CD14-positive monocyte (primary cell): ENCODE measurements at regions not wholly inside any gene's neighbourhood (a gene's known extent, or its start where the extent isn't known, plus 50 kb on each side); places are given as distances from the start of the nearest gene placed in this dataset.

Source experiments
- DNase-seq, 3 donors: peaks; one replicate each; pipeline ENCODE4 v3.0.0-alpha.2; 2011 to 2022
- H2AFZ ChIP-seq: 2 replicates; pipeline ENCODE4 v1.6.0; 2012; ENCODE audit warnings: mild to moderate bottlenecking, low read depth, low read length, inconsistent platforms; ENCODE audit not compliant: insufficient read depth, poor library complexity, severe bottlenecking
- H3K27ac ChIP-seq, 2 donors: 1 replicate in 1 of 2; 2 replicates in 1 of 2; pipeline ENCODE4 v1.5.1; 2012 to 2013; ENCODE audit warnings: low read length in 2 of 2, control low read depth in 1 of 2, inconsistent platforms in 1 of 2, low read depth in 1 of 2, mild to moderate bottlenecking in 1 of 2
- H3K27me3 ChIP-seq, 2 donors: one replicate each; pipeline versions ENCODE4 v1.6.0 to v1.6.1; 2011 to 2013; ENCODE audit warnings: low read length in 2 of 2; ENCODE audit not compliant: control insufficient read depth in 2 of 2, insufficient read depth in 2 of 2
- H3K36me3 ChIP-seq, 2 donors: replicated peaks in 1 of 2; 1 replicate in 1 of 2; 2 replicates in 1 of 2; pipeline versions ENCODE4 v1.5.1 to v1.6.1; 2012 to 2013; ENCODE audit warnings: low read length in 2 of 2, control low read depth in 1 of 2, inconsistent platforms in 1 of 2, mild to moderate bottlenecking in 1 of 2; ENCODE audit not compliant: insufficient read depth in 2 of 2, control insufficient read depth in 1 of 2
- H3K4me1 ChIP-seq, 2 donors: 1 replicate in 1 of 2; 2 replicates in 1 of 2; pipeline versions ENCODE4 v1.5.1 to v1.6.1; 2012 to 2013; ENCODE audit warnings: low read length in 2 of 2, control low read depth in 1 of 2, inconsistent platforms in 1 of 2, mild to moderate bottlenecking in 1 of 2, moderate library complexity in 1 of 2; ENCODE audit not compliant: insufficient read depth in 2 of 2, control insufficient read depth in 1 of 2
- H3K4me2 ChIP-seq: replicated peaks from 2 replicates; pipeline ENCODE3; 2012; ENCODE audit warnings: low read length, moderate library complexity, mild to moderate bottlenecking; ENCODE audit not compliant: poor library complexity, severe bottlenecking; ENCODE audit errors: extremely low read depth
- H3K4me3 ChIP-seq, 3 experiments: fragments of 200-600 bp in 1 of 3; sonication (generic) in 1 of 3; replicated peaks in 1 of 3; 1 replicate in 2 of 3; 2 replicates in 1 of 3; pipeline ENCODE4 v1.5.1; 2011 to 2013; ENCODE audit warnings: low read length in 3 of 3, mild to moderate bottlenecking in 3 of 3, control low read depth in 2 of 3, low read depth in 2 of 3, inconsistent platforms in 1 of 3, moderate library complexity in 1 of 3
- H3K79me2 ChIP-seq: 2 replicates; pipeline ENCODE4 v1.6.0; 2012; ENCODE audit warnings: mild to moderate bottlenecking, control low read depth, inconsistent platforms, low read length, moderate library complexity; ENCODE audit not compliant: insufficient read depth
- H3K9ac ChIP-seq: 2 replicates; pipeline ENCODE4 v1.6.0; 2017; ENCODE audit warnings: low read length, mild to moderate bottlenecking; ENCODE audit not compliant: insufficient read depth, poor library complexity, severe bottlenecking
- H3K9me3 ChIP-seq, 2 donors: replicated peaks in 1 of 2; 1 replicate in 1 of 2; 2 replicates in 1 of 2; pipeline versions ENCODE4 v1.5.1 to v1.6.1; 2012 to 2013; ENCODE audit warnings: low read length in 2 of 2, control low read depth in 1 of 2; ENCODE audit not compliant: control insufficient read depth in 1 of 2, insufficient read depth in 1 of 2
- H4K20me1 ChIP-seq: 2 replicates; pipeline ENCODE4 v1.6.0; 2012; ENCODE audit warnings: mild to moderate bottlenecking, low read length, control low read depth, moderate library complexity; ENCODE audit not compliant: insufficient read depth
- H3K27ac Mint-ChIP-seq, 7 donors: one replicate each; pipeline ENCODE4 v1.8.0; 2020; ENCODE audit warnings: mild to moderate bottlenecking in 7 of 7, mixed read lengths in 7 of 7, moderate library complexity in 6 of 7, inconsistent platforms in 2 of 7
- H3K27me3 Mint-ChIP-seq, 3 donors: one replicate each; pipeline ENCODE4 v1.8.0; 2021 to 2022; ENCODE audit warnings: low read depth in 3 of 3, mild to moderate bottlenecking in 3 of 3, mixed read lengths in 3 of 3, moderate library complexity in 3 of 3, inconsistent platforms in 1 of 3
- H3K36me3 Mint-ChIP-seq, 2 donors: one replicate each; pipeline ENCODE4 v1.8.0; 2020; ENCODE audit warnings: mixed read lengths in 2 of 2, inconsistent platforms in 1 of 2, mild to moderate bottlenecking in 1 of 2
- H3K4me1 Mint-ChIP-seq: one replicate; pipeline ENCODE4 v1.8.0; 2020; ENCODE audit warnings: mild to moderate bottlenecking, mixed read lengths
- H3K4me3 Mint-ChIP-seq, 2 donors: one replicate each; pipeline ENCODE4 v1.8.0; 2020; ENCODE audit warnings: mild to moderate bottlenecking in 2 of 2, mixed read lengths in 2 of 2, moderate library complexity in 1 of 2
- H3K9me3 Mint-ChIP-seq, 7 donors: one replicate each; pipeline ENCODE4 v1.8.0; 2020 to 2022; ENCODE audit warnings: mixed read lengths in 7 of 7, mild to moderate bottlenecking in 6 of 7, moderate library complexity in 6 of 7, inconsistent platforms in 2 of 7
- CTCF ChIP-seq: fragments of 200-600 bp; IDR thresholded peaks from one replicate; pipeline ENCODE4 v1.8.0; 2022; ENCODE audit warnings: antibody characterized with exemption, mild to moderate bottlenecking
- WGBS: methylation state at CpG from one replicate; pipeline ENCODE4 v1.1.5; 2013; ENCODE audit warnings: missing lambda C conversion rate; ENCODE audit not compliant: insufficient coverage; 5-methylcytosine and 5-hydroxymethylcytosine counted together
- intact Hi-C, 2 donors: fragments of 100-400 bp; cut with micrococcal nuclease; formaldehyde crosslinking; loops; one replicate each; pipeline versions ENCODE4 v1.15.0 to v1.15.1; 2023

- Histone ChIP-seq H3K9me3 (no peaks in the 10 kb centered on the region), H3K27ac (no peak overlapping the region), H4K20me1 (no peaks in the 10 kb centered on the region), H3K36me3 (peaks cover 0 to 13% of the 10 kb centered on the region in 2 donors), H3K4me2 (no peak overlapping the region), H3K79me2 (no peaks in the 10 kb centered on the region), H2AFZ (no peak overlapping the region), H3K4me3 (no peak overlapping the region), H3K9ac (no peak overlapping the region), H3K27me3 (peaks cover 0 to under 1% of the 10 kb centered on the region in 2 donors), H3K4me1 (peaks cover 21 to 28% of the 10 kb centered on the region in 2 donors)
- WGBS: no CpG with 5 or more reads among the region's 4 CpGs
- Mint-ChIP-seq H3K36me3 (peaks cover 25 to 35% of the 10 kb centered on the region in 2 donors), H3K9me3 (peaks cover 0 to 2% (median 0%) of the 10 kb centered on the region in 7 donors), H3K4me1 (peaks cover 31% of the 10 kb centered on the region), H3K4me3 (no peak overlapping the region), H3K27me3 (peaks cover 2 to 13% (median 9%) of the 10 kb centered on the region in 3 donors), H3K27ac (no peak overlapping the region)
- no peak for DNase-seq
- intact Hi-C loops: no loop called here
- TF ChIP-seq CTCF: no peak
Measured at GRCh38 chr15:66846811-66847210, 144.8 kb downstream of the SMAD6 start.

GRCh38 chr15:66847565-66847991 lies 145.5 kb downstream of the SMAD6 start:
- no peaks in the 10 kb centered on the region for H3K9me3 ChIP-seq
- intact Hi-C loops: no loop called here
- Mint-ChIP-seq H3K27me3 (peaks cover 7 to 14% (median 8%) of the 10 kb centered on the region in 3 donors), H3K4me1 (peaks cover 30% of the 10 kb centered on the region), H3K4me3 (no peak overlapping the region), H3K9me3 (peaks cover 0 to 2% (median 0%) of the 10 kb centered on the region in 7 donors), H3K36me3 (peaks cover 28 to 34% of the 10 kb centered on the region in 2 donors), H3K27ac (no peak overlapping the region)
- no peak overlapping the region for H3K4me3 ChIP-seq
- H3K27me3 ChIP-seq: peaks cover 0 to 2% of the 10 kb centered on the region in 2 donors
- no peaks in the 10 kb centered on the region for H4K20me1 ChIP-seq
- H2AFZ ChIP-seq: no peak overlapping the region
- WGBS: 100% methylated on average over 1 of the region's 1 CpG
- H3K4me2 ChIP-seq: no peak overlapping the region
- DNase-seq: no peak
- H3K27ac ChIP-seq: no peak overlapping the region
- TF ChIP-seq CTCF: no peak
- H3K4me1 ChIP-seq: peaks cover 17 to 22% of the 10 kb centered on the region in 2 donors
- H3K36me3 ChIP-seq: peaks cover 0 to 13% of the 10 kb centered on the region in 2 donors
- H3K79me2 ChIP-seq: no peaks in the 10 kb centered on the region
- H3K9ac ChIP-seq: no peak overlapping the region
